ENCODE measurements at regions not wholly inside any gene's neighbourhood (a gene's known extent, or its start where the extent isn't known, plus 50 kb on each side); places are given as distances from the start of the nearest gene placed in this dataset.
"Not testable (repeated sequence)": the region's sequence is repeated elsewhere in the genome, so short reads cannot be mapped to it uniquely, and the experiment has no call there.

- Mint-ChIP-seq H3K4me3 (no peak overlapping the region), H3K27ac (no peak overlapping the region), H3K36me3 (no peaks in the 10 kb centered on the region), H3K27me3 (no peaks in the 10 kb centered on the region), H3K4me1 (no peaks in the 10 kb centered on the region), H3K9me3 (no peaks in the 10 kb centered on the region)
- ATAC-seq, result no peak
These were observed 976.2 kb upstream of the LRFN5 start for GRCh38 chr14:40630471-40630870.

DNA sequence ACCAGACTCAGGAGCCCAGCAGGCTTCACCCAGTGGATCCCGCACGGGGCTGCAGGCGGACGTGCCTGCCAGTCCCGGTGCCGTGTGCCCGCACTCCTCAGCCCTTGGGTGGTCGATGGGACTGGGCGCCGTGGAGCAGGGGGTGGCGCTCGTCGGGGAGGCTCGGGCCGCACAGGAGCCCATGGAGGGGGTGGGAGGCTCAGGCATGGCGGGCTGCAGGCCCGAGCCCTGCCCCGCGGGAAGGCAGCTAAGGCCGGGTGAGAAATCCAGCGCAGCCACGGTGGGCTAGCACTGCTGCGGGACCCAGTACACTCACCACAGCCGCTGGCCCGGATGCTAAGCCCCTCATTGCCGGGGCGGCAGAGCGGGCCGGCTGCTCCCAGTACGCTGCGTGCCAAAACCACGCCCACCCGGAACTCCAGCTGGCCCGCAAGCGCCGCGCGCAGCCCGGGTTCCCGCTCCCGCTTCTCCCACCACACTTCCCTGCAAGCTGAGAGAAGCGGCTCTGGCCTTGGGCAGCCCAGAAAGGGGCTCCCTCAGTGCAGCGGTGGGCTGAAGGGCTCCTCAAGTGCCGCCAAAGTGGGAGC lies 977.0 kb upstream of the LRFN5 start:
- H3K27ac Mint-ChIP-seq, H3K27me3 Mint-ChIP-seq, H3K9me3 Mint-ChIP-seq, H3K36me3 Mint-ChIP-seq, H3K4me1 Mint-ChIP-seq, ATAC-seq: not testable (repeated sequence)
- H3K4me3 Mint-ChIP-seq, result peak overlapping the region; percentile 34

- no peak for ATAC-seq
- H3K27me3 Mint-ChIP-seq, result no peaks in the 10 kb centered on the region
- H3K36me3 Mint-ChIP-seq, result no peaks in the 10 kb centered on the region
- no peak overlapping the region for H3K27ac Mint-ChIP-seq
- no peaks in the 10 kb centered on the region for H3K4me1 Mint-ChIP-seq
- peak overlapping the region; percentile 18 for H3K4me3 Mint-ChIP-seq
- H3K9me3 Mint-ChIP-seq, result peaks cover 3% of the 10 kb centered on the region
These were observed 977.5 kb upstream of the LRFN5 start for GRCh38 chr14:40629144-40629543.

DNA sequence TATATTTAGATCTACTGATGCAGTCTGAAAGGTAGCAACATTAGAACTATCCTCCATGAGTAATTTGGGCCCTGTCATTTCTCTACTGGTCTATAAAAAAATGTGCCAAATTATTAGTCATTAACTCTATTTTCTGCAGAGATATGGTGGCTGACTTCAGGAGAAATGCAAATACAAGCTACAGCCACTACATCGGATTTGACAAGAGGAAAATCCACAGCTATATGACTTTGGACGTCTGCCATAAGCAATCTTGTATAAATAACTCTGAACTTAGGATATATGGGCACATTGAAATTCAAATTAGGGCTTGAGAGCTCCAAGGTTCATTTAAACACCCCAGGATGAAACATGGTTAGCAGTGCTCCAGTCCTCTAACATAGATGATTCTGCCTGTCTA lies 983.0 kb upstream of the LRFN5 start:
- no peaks in the 10 kb centered on the region for H3K36me3 Mint-ChIP-seq
- H3K27ac Mint-ChIP-seq, result no peak overlapping the region
- H3K4me1 Mint-ChIP-seq, result no peaks in the 10 kb centered on the region
- no peaks in the 10 kb centered on the region for H3K27me3 Mint-ChIP-seq
- ATAC-seq, result no peak
- H3K9me3 Mint-ChIP-seq, result peaks cover 3% of the 10 kb centered on the region
- H3K4me3 Mint-ChIP-seq, result no peak overlapping the region

GRCh38 chr14:40618225-40618898 lies 988.3 kb upstream of the LRFN5 start:
- ATAC-seq, result no peak
- no peak overlapping the region for H3K27ac Mint-ChIP-seq
- no peaks in the 10 kb centered on the region for H3K4me1 Mint-ChIP-seq
- no peaks in the 10 kb centered on the region for H3K9me3 Mint-ChIP-seq
- no peaks in the 10 kb centered on the region for H3K27me3 Mint-ChIP-seq
- no peak overlapping the region for H3K4me3 Mint-ChIP-seq
- no peaks in the 10 kb centered on the region for H3K36me3 Mint-ChIP-seq

GRCh38 chr14:40616579-40616978 lies 990.1 kb upstream of the LRFN5 start:
- H3K27me3 Mint-ChIP-seq, result no peaks in the 10 kb centered on the region
- H3K27ac Mint-ChIP-seq, result no peak overlapping the region
- ATAC-seq, result no peak
- no peak overlapping the region for H3K4me3 Mint-ChIP-seq
- H3K4me1 Mint-ChIP-seq, result no peaks in the 10 kb centered on the region
- no peaks in the 10 kb centered on the region for H3K9me3 Mint-ChIP-seq
- no peaks in the 10 kb centered on the region for H3K36me3 Mint-ChIP-seq

DNA sequence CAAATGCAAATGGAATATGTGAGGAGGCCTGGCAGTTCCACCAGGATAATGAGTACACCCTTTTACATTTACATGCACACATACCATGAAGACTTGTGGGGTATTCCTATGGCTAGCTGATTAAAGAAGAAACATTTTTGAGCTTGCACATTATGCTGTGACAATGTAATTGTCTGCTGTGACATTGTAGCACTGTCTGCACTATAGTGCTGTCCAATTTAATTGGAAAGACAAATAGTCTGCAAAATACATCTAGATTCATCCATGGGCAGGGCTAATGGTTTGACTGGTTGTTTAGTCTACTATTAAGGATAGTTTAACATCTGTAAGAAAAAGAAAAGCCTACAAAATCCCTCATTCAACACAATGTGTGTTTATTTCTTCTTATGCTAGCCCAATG lies 1005.6 kb upstream of the LRFN5 start:
- H3K4me3 Mint-ChIP-seq, result no peak overlapping the region
- no peak overlapping the region for H3K27ac Mint-ChIP-seq
- no peaks in the 10 kb centered on the region for H3K36me3 Mint-ChIP-seq
- H3K9me3 Mint-ChIP-seq, result peaks cover under 1% of the 10 kb centered on the region
- no peaks in the 10 kb centered on the region for H3K4me1 Mint-ChIP-seq
- H3K27me3 Mint-ChIP-seq, result no peaks in the 10 kb centered on the region
- ATAC-seq, result no peak

DNA sequence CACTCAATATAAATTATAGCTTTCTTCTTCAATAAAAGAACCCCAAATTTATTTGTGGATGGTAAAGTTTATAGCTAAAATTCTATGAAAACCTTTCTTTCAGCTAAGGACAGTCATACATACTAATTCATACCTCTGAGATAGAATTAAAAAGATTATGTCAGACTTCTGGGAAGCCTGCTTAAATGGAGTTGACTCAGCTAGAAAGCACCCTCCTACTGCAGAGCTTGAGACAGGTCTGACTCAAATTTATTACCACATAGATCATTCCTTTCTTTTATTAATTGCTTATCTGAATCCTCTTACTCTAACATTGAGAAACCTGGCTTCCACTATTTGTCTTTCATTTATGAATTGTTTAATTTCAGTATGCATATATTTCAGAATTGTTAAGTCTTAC lies 1007.0 kb upstream of the LRFN5 start:
- Mint-ChIP-seq H3K9me3 (no peaks in the 10 kb centered on the region), H3K4me3 (no peak overlapping the region), H3K4me1 (no peaks in the 10 kb centered on the region), H3K36me3 (no peaks in the 10 kb centered on the region), H3K27ac (no peak overlapping the region), H3K27me3 (no peaks in the 10 kb centered on the region)
- ATAC-seq, result no peak

DNA sequence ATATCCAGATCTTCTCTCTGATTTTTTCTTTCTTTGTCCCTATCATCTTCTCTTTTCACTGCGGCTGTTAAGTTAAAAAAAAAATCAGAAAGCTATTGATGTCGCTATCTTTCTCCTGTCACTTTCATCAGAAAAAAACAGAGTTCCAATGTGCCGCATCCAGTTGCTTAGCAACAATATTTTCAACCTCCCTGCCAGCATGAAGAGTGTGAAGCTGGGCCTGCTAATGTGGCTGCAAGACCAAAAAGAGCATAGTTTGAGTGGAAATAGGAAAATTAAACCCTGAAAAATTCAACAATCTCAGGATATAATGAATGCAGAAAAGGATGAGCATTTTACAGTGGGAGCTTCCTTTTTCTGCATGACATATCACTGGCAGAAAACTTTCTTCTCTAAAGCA lies 1025.4 kb upstream of the LRFN5 start:
- H3K4me1 Mint-ChIP-seq, result no peaks in the 10 kb centered on the region
- H3K27ac Mint-ChIP-seq, result no peak overlapping the region
- H3K36me3 Mint-ChIP-seq, result no peaks in the 10 kb centered on the region
- H3K27me3 Mint-ChIP-seq, result no peaks in the 10 kb centered on the region
- no peaks in the 10 kb centered on the region for H3K9me3 Mint-ChIP-seq
- ATAC-seq, result no peak
- no peak overlapping the region for H3K4me3 Mint-ChIP-seq

- no peak overlapping the region for H3K27ac Mint-ChIP-seq
- no peaks in the 10 kb centered on the region for H3K9me3 Mint-ChIP-seq
- H3K36me3 Mint-ChIP-seq, result no peaks in the 10 kb centered on the region
- no peak overlapping the region for H3K4me3 Mint-ChIP-seq
- H3K27me3 Mint-ChIP-seq, result no peaks in the 10 kb centered on the region
- H3K4me1 Mint-ChIP-seq, result no peaks in the 10 kb centered on the region
- ATAC-seq, result no peak
These were observed 1029.7 kb upstream of the LRFN5 start for GRCh38 chr14:40576880-40577478.

DNA sequence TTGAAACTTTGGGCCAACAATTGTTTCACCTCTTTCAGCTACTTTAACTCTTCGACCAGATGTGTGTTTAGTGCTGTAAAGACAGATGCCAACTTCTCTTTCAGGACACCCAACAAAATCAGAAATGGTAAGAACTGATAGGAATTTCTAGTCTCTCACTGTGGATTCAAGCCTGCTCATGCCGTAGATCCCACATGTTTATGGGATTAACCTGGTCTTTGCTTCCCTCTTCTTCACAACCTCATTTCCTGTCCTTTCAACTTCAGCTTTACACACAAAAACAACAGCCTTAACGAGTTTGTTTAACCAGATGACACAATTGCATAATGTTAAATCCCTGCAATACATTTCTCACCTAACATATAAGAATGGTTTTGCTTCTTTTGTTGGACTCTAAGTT lies 1031.9 kb upstream of the LRFN5 start:
- Mint-ChIP-seq H3K36me3 (no peaks in the 10 kb centered on the region), H3K27me3 (no peaks in the 10 kb centered on the region), H3K4me1 (no peaks in the 10 kb centered on the region), H3K27ac (no peak overlapping the region), H3K9me3 (no peaks in the 10 kb centered on the region), H3K4me3 (no peak overlapping the region)
- ATAC-seq, result no peak

DNA sequence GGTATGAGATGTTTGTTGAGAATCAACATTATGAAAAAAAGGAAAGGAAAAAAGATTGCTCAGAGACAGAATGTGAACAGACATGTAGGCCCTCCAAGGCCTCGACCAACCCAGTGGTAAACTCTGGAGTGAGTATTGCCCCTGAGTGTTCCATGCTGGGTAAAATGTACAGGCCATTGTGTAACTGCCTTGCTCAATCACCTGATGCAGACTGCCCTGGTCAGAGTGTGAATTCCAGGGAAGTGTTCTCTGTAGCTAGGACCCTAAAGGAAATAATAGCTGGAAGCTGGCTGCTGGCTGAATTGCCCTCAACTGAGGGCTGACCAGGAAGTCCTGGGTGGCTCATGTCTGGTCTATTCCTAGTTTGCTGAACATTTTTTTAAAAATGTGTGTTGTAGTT lies 1081.4 kb upstream of the LRFN5 start:
- Mint-ChIP-seq H3K27ac (no peak overlapping the region), H3K9me3 (no peaks in the 10 kb centered on the region), H3K4me1 (no peaks in the 10 kb centered on the region), H3K4me3 (no peak overlapping the region), H3K36me3 (no peaks in the 10 kb centered on the region), H3K27me3 (no peaks in the 10 kb centered on the region)
- ATAC-seq, result no peak

- H3K36me3 Mint-ChIP-seq, result no peaks in the 10 kb centered on the region
- no peak overlapping the region for H3K27ac Mint-ChIP-seq
- no peak overlapping the region for H3K4me3 Mint-ChIP-seq
- no peaks in the 10 kb centered on the region for H3K4me1 Mint-ChIP-seq
- H3K27me3 Mint-ChIP-seq, result no peaks in the 10 kb centered on the region
- no peak for ATAC-seq
- no peaks in the 10 kb centered on the region for H3K9me3 Mint-ChIP-seq
These were observed 1083.6 kb upstream of the LRFN5 start for GRCh38 chr14:40523123-40523522.

- Mint-ChIP-seq H3K36me3 (no peaks in the 10 kb centered on the region), H3K9me3 (peaks cover 3% of the 10 kb centered on the region)
These were observed 1062.2 kb upstream of the FBXO33 start for GRCh38 chr14:40494483-40494882.

GRCh38 chr14:40487824-40488223 lies 1055.6 kb upstream of the FBXO33 start:
- ATAC-seq, result no peak
- Mint-ChIP-seq H3K4me1 (no peaks in the 10 kb centered on the region), H3K27me3 (no peaks in the 10 kb centered on the region)

More at GRCh38 chr14:40494483-40494882, 1062.2 kb upstream of the FBXO33 start:
- Mint-ChIP-seq H3K4me1 (no peaks in the 10 kb centered on the region), H3K27ac (no peak overlapping the region), H3K4me3 (no peak overlapping the region), H3K27me3 (no peaks in the 10 kb centered on the region)
- no peak for ATAC-seq

GRCh38 chr14:40485688-40486087 lies 1053.5 kb upstream of the FBXO33 start:
- Mint-ChIP-seq H3K27ac (no peak overlapping the region), H3K4me3 (no peak overlapping the region), H3K36me3 (no peaks in the 10 kb centered on the region), H3K9me3 (peaks cover 3% of the 10 kb centered on the region), H3K4me1 (no peaks in the 10 kb centered on the region), H3K27me3 (no peaks in the 10 kb centered on the region)
- no peak for ATAC-seq

More at GRCh38 chr14:40487824-40488223, 1055.6 kb upstream of the FBXO33 start:
- no peak overlapping the region for H3K27ac Mint-ChIP-seq
- no peaks in the 10 kb centered on the region for H3K36me3 Mint-ChIP-seq
- H3K4me3 Mint-ChIP-seq, result no peak overlapping the region
- H3K9me3 Mint-ChIP-seq, result peaks cover 3% of the 10 kb centered on the region
